ENCODE measurements at regions not wholly inside any gene's neighbourhood (a gene's known extent, or its start where the extent isn't known, plus 50 kb on each side); places are given as distances from the start of the nearest gene placed in this dataset.

- Histone ChIP-seq H3K4me2 (no peak overlapping the region), H3K9ac (no peak overlapping the region), H4K20me1 (ENCODE audit: insufficient read depth) (no peaks in the 10 kb centered on the region), H3K79me2 (ENCODE audit: insufficient read depth, low read depth) (no peaks in the 10 kb centered on the region), H3K4me1 (ENCODE audit: low read depth, poor library complexity, severe bottlenecking) (peaks cover 10% of the 10 kb centered on the region), H3K36me3 (ENCODE audit: insufficient read depth) (no peaks in the 10 kb centered on the region), H3K27ac (no peak overlapping the region), H2AFZ (ENCODE audit: low read depth) (no peak overlapping the region), H3K27me3 (ENCODE audit: insufficient read depth, low read depth) (no peaks in the 10 kb centered on the region), H3K4me3 (IDR thresholded peaks at IDR 0.05; ENCODE audit: insufficient read depth, low read depth, low read length) (no peak overlapping the region)
- no peak for TF ChIP-seq CTCF (conservative IDR thresholded peaks at IDR 0.05; ENCODE audit: low read depth, low read length)
Measured at GRCh38 chr6:6497541-6497940, 91.0 kb upstream of the LY86 start.

- H2AFZ ChIP-seq (ENCODE audit: low read depth): no peak overlapping the region
- no peak overlapping the region for H3K4me3 ChIP-seq (IDR thresholded peaks at IDR 0.05; ENCODE audit: insufficient read depth, low read depth, low read length)
- H3K27ac ChIP-seq: no peak overlapping the region
- TF ChIP-seq CTCF (conservative IDR thresholded peaks at IDR 0.05; ENCODE audit: low read depth, low read length): no peak
- H3K27me3 ChIP-seq (ENCODE audit: insufficient read depth, low read depth): no peaks in the 10 kb centered on the region
- H4K20me1 ChIP-seq (ENCODE audit: insufficient read depth): no peaks in the 10 kb centered on the region
- H3K79me2 ChIP-seq (ENCODE audit: insufficient read depth, low read depth): no peaks in the 10 kb centered on the region
- H3K9ac ChIP-seq: no peak overlapping the region
- H3K36me3 ChIP-seq (ENCODE audit: insufficient read depth): no peaks in the 10 kb centered on the region
- H3K4me1 ChIP-seq (ENCODE audit: low read depth, poor library complexity, severe bottlenecking): peaks cover 10% of the 10 kb centered on the region
- H3K4me2 ChIP-seq: no peak overlapping the region
Measured at GRCh38 chr6:6497976-6498375, 90.5 kb upstream of the LY86 start.

DNA sequence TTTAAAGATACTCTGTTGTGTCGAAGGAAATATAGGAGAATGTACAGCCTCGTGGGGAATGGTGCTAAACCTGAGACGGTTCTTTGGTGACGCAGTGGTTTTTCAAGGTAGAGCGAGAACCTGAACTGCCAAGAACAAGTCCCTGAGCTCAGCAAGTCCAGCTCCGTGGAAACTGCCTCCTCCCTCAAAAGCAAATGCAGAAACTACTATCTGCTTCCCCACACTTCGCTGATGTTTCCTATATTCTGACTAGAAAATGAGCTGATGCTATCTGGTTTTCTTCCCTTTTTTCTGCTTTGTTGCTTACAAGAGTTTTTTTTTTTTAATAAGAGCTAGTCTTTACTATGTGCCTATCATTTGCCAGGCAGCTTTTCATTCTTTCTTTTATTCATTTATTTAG, 85.3 kb upstream of the LY86 start:
- H3K27me3 ChIP-seq (ENCODE audit: insufficient read depth, low read depth): no peaks in the 10 kb centered on the region
- H3K4me2 ChIP-seq: no peak overlapping the region
- no peak overlapping the region for H3K9ac ChIP-seq
- no peaks in the 10 kb centered on the region for H3K4me1 ChIP-seq (ENCODE audit: low read depth, poor library complexity, severe bottlenecking)
- no peaks in the 10 kb centered on the region for H4K20me1 ChIP-seq (ENCODE audit: insufficient read depth)
- TF ChIP-seq CTCF (conservative IDR thresholded peaks at IDR 0.05; ENCODE audit: low read depth, low read length): no peak
- no peak overlapping the region for H3K27ac ChIP-seq
- H3K79me2 ChIP-seq (ENCODE audit: insufficient read depth, low read depth): no peaks in the 10 kb centered on the region
- H3K36me3 ChIP-seq (ENCODE audit: insufficient read depth): no peaks in the 10 kb centered on the region
- no peak overlapping the region for H2AFZ ChIP-seq (ENCODE audit: low read depth)
- no peak overlapping the region for H3K4me3 ChIP-seq (IDR thresholded peaks at IDR 0.05; ENCODE audit: insufficient read depth, low read depth, low read length)

DNA sequence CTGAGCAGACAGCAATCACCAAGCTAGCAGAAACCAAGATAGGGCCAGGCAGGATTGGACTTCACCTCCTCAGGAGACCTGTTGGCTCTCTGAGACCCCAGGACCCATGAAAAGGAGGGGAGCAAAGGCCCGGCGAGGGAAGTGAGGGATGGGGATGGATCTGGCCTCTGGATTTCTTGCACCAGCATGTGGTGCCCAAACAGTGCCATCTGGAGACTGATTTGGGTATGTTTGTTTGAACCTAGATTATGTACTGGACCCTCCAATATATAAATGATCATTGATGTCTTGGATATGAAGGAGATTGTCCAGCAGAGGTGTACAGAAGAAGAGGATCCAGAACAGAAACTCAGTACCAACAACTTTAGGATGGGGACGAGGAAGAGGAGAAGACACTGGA, 83.4 kb upstream of the LY86 start:
- no peak; the same call in 1 of the 2 replicates for TF ChIP-seq CTCF (conservative IDR thresholded peaks at IDR 0.05; ENCODE audit: low read depth, low read length)
- Histone ChIP-seq H3K4me1 (ENCODE audit: low read depth, poor library complexity, severe bottlenecking) (no peaks in the 10 kb centered on the region), H2AFZ (ENCODE audit: low read depth) (no peak overlapping the region), H3K79me2 (ENCODE audit: insufficient read depth, low read depth) (no peaks in the 10 kb centered on the region), H3K4me3 (IDR thresholded peaks at IDR 0.05; ENCODE audit: insufficient read depth, low read depth, low read length) (no peak overlapping the region), H3K9ac (no peak overlapping the region), H3K36me3 (ENCODE audit: insufficient read depth) (no peaks in the 10 kb centered on the region; the same call in 1 of the 2 replicates), H4K20me1 (ENCODE audit: insufficient read depth) (no peaks in the 10 kb centered on the region), H3K27ac (no peak overlapping the region), H3K27me3 (ENCODE audit: insufficient read depth, low read depth) (no peaks in the 10 kb centered on the region), H3K4me2 (no peak overlapping the region)
